HG03565 (cell line): ENCODE measurements at regions not wholly inside any gene's neighbourhood (a gene's known extent, or its start where the extent isn't known, plus 50 kb on each side); places are given as distances from the start of the nearest gene placed in this dataset.

Experiments
- ATAC-seq: cut with Tn5 transposase; IDR thresholded peaks from one replicate; pipeline ENCODE4 v1.9.1; 2021; ENCODE audit warnings: mild to moderate bottlenecking, moderate library complexity; ENCODE audit not compliant: unreplicated experiment

GRCh38 chr6:121967631-121968030, 431.8 kb upstream of the HSF2 start:
- no peak for ATAC-seq

GRCh38 chr6:121971931-121972335, 427.5 kb upstream of the HSF2 start:
- ATAC-seq = no peak

- no peak for ATAC-seq
Measured at GRCh38 chr6:121984956-121985355, 414.5 kb upstream of the HSF2 start.

GRCh38 chr6:121993362-121993761, 406.1 kb upstream of the HSF2 start:
- ATAC-seq = no peak

GRCh38 chr6:121994919-121995318, 404.5 kb upstream of the HSF2 start:
- ATAC-seq = no peak

GRCh38 chr6:121998631-121999030, 400.8 kb upstream of the HSF2 start:
- no peak for ATAC-seq

- ATAC-seq = no peak
Measured at GRCh38 chr6:121999456-122000065, 399.9 kb upstream of the HSF2 start.

- ATAC-seq = no peak
Measured at GRCh38 chr6:122005661-122006060, 393.8 kb upstream of the HSF2 start.

GRCh38 chr6:122007339-122007738, 392.1 kb upstream of the HSF2 start:
- ATAC-seq = no peak

- ATAC-seq = no peak
Measured at GRCh38 chr6:122008101-122008999, 391.1 kb upstream of the HSF2 start.

GRCh38 chr6:122009000-122009350, 390.5 kb upstream of the HSF2 start:
- ATAC-seq = no peak

- no peak for ATAC-seq
Measured at GRCh38 chr6:122012578-122012977, 386.9 kb upstream of the HSF2 start.

- ATAC-seq = no peak
Measured at GRCh38 chr6:122014961-122015360, 384.5 kb upstream of the HSF2 start.

- peak; percentile 86 for ATAC-seq
Measured at GRCh38 chr6:122020588-122021264, 378.7 kb upstream of the HSF2 start.

GRCh38 chr6:122025104-122025503, 374.3 kb upstream of the HSF2 start:
- no peak for ATAC-seq

- ATAC-seq = no peak
Measured at GRCh38 chr6:122026582-122027369, 372.7 kb upstream of the HSF2 start.

GRCh38 chr6:122028933-122029522, 370.4 kb upstream of the HSF2 start:
- ATAC-seq = no peak

GRCh38 chr6:122033564-122034181, 365.8 kb upstream of the HSF2 start:
- ATAC-seq = peak; percentile 95

GRCh38 chr6:122035173-122035572, 364.3 kb upstream of the HSF2 start:
- no peak for ATAC-seq

GRCh38 chr6:122040261-122040660, 359.2 kb upstream of the HSF2 start:
- ATAC-seq = no peak
